Right lobe of liver (tissue), 4 donors: ENCODE measurements at regions not wholly inside any gene's neighbourhood (a gene's known extent, or its start where the extent isn't known, plus 50 kb on each side); places are given as distances from the start of the nearest gene placed in this dataset.

Experiments
- CTCF ChIP-seq, 4 donors: fragments of 200-600 bp in 3 of 4; fragments of 450-650 bp in 1 of 4; IDR thresholded peaks; one replicate each; pipeline versions ENCODE4 v1.5.1 to v1.8.0; 2016 to 2022; ENCODE audit warnings: antibody characterized with exemption in 4 of 4, mild to moderate bottlenecking in 2 of 4
- POLR2A ChIP-seq: fragments of 450-650 bp; IDR thresholded peaks from one replicate; pipeline ENCODE4 v1.6.1; 2017; ENCODE audit warnings: antibody characterized with exemption, mild to moderate bottlenecking
- donor health status: DM: no; HTN: no; CAD: no.
- donor health status: DM: no; HTN: no; CAD: no.
- donor health status: DM: no; HTN: yes; CAD: no.

GRCh38 chr4:81870275-81870674 lies 398.6 kb upstream of the RASGEF1B start:
- no peak for TF ChIP-seq CTCF (IDR thresholded peaks at IDR 0.05)
- TF ChIP-seq POLR2A, result no peak
